ENCODE measurements at regions not wholly inside any gene's neighbourhood (a gene's known extent, or its start where the extent isn't known, plus 50 kb on each side); places are given as distances from the start of the nearest gene placed in this dataset.

DNA sequence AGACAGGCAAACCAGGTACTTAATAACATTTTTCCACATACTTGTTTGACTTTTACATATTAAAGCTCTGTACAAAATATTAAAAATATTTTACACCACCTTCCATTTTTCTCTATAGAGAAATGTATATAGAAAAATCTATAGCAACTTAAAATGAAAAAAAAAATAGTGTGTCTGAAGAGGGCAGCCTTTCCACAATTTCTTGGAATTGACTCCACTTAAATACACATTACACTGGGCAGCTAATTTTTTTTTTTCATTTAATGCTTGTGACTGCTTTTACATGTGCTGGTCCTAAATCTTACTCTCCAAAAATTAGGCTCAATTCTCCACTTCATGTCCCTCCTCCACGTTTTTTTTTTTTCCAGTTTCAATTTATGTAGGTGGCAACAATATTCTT, 427.0 kb upstream of the RBMS3 start:
- DNase-seq: no peak
- ChIA-PET POLR2A (no interaction called here), CTCF (interaction anchor here (1.0 kb wide), 1 partner anchor 35 kb away, joined by 3 read pairs; no protein-coding TSS in a partner anchor)
- H3K9me3 Mint-ChIP-seq: no peaks in the 10 kb centered on the region
- no peaks in the 10 kb centered on the region for H3K36me3 Mint-ChIP-seq (ENCODE audit: low read depth)
- no peaks in the 10 kb centered on the region for H3K27me3 Mint-ChIP-seq
- no peak overlapping the region for H3K27ac Mint-ChIP-seq
- no peaks in the 10 kb centered on the region for H3K4me1 Mint-ChIP-seq
- H3K4me3 Mint-ChIP-seq: no peak overlapping the region

DNA sequence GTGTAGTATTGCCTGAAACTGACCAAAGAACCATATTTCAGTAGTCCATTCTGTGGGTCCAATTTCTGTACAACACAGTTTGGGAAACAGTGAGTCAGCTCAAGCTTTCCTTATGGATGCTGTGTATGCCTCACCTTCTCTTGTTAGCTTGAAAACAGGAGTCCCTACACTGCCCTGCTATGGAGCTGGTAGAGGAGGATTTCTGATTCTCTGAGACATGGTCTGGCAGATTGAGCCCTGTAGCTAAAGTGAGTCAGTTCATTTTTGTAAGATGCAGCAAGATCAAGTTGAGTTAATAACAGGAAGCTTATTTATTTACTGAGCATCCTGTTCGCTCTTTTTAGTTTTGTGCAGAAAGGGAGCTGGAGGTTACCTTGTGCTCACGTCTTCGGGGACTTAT, 424.1 kb upstream of the RBMS3 start:
- DNase-seq: no peak
- no peaks in the 10 kb centered on the region for H3K4me1 Mint-ChIP-seq
- no peak overlapping the region for H3K4me3 Mint-ChIP-seq
- H3K9me3 Mint-ChIP-seq: no peaks in the 10 kb centered on the region
- CTCF ChIA-PET: no interaction called here
- no peak overlapping the region for H3K27ac Mint-ChIP-seq
- no peaks in the 10 kb centered on the region for H3K36me3 Mint-ChIP-seq (ENCODE audit: low read depth)
- no peaks in the 10 kb centered on the region for H3K27me3 Mint-ChIP-seq
- POLR2A ChIA-PET: no interaction called here

DNA sequence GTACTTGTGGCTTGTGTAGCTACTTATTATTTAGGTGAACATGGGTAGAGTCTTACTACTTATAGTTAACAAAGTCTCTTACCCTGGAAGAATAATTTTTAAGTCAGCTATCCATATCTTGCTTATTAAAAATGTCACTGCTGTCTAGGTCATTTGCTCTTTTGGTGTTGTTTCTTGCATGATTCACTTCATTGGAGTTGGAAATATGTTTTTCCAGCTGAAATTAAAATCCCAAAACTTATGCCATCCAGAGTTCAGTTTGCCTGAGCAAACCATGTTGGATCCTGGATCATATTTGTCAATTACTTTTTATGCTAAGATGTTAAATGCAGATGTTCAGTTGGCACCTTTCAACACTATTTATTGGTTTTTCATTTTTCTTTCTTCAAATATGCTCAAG, 421.0 kb upstream of the RBMS3 start:
- H3K27me3 Mint-ChIP-seq: peaks cover 1% of the 10 kb centered on the region
- no peaks in the 10 kb centered on the region for H3K36me3 Mint-ChIP-seq (ENCODE audit: low read depth)
- H3K27ac Mint-ChIP-seq: no peak overlapping the region
- POLR2A ChIA-PET: no interaction called here
- DNase-seq: no peak
- no peaks in the 10 kb centered on the region for H3K9me3 Mint-ChIP-seq
- CTCF ChIA-PET: no interaction called here
- H3K4me1 Mint-ChIP-seq: no peaks in the 10 kb centered on the region
- H3K4me3 Mint-ChIP-seq: no peak overlapping the region

DNA sequence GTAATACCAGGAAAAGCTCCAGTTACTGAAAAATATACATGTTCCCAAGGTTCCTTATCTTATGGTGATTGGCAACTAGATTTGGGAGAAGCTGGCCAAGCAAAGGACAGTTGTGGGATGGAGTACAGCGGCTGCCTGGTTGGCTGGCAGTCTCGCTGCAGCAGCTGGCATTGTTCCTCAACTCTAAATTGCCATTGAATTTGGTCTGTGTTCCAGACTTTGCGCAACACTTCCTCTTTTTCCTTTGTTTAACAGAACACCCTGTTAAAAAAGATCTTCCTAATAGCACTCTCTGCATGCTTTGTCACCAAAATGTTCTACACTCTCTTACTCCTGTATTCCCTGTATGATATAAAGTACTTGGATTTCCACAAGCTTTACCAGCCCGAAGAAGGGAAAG, 420.6 kb upstream of the RBMS3 start:
- no peak for DNase-seq
- no peaks in the 10 kb centered on the region for H3K36me3 Mint-ChIP-seq (ENCODE audit: low read depth)
- H3K4me3 Mint-ChIP-seq: no peak overlapping the region
- H3K4me1 Mint-ChIP-seq: no peaks in the 10 kb centered on the region
- POLR2A ChIA-PET: no interaction called here
- no peaks in the 10 kb centered on the region for H3K9me3 Mint-ChIP-seq
- peaks cover 1% of the 10 kb centered on the region for H3K27me3 Mint-ChIP-seq
- H3K27ac Mint-ChIP-seq: no peak overlapping the region
- CTCF ChIA-PET: no interaction called here

DNA sequence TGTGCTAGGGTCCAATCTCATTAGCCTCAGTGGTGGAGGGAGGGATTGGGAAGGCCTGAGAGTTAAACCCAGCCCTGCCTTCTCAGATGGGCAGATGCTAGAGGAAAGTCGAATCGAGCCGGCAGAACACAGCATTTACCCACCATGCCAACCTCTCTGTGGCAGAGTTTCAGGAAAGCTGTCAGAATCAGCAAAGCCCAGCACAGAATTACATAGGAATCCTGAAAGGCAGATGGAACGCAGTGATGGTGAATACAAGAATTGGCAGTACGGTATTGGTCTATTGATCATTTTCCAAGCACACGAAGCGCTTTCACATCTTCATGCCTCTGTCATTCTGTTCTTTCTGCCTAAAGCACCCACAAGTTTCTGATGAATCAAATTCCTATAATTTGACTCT, 417.7 kb upstream of the RBMS3 start:
- H3K9me3 Mint-ChIP-seq: no peaks in the 10 kb centered on the region
- ChIA-PET CTCF (no interaction called here), POLR2A (no interaction called here)
- peaks cover 3% of the 10 kb centered on the region for H3K27me3 Mint-ChIP-seq
- no peaks in the 10 kb centered on the region for H3K36me3 Mint-ChIP-seq (ENCODE audit: low read depth)
- H3K4me1 Mint-ChIP-seq: no peaks in the 10 kb centered on the region
- no peak for DNase-seq
- H3K4me3 Mint-ChIP-seq: no peak overlapping the region
- H3K27ac Mint-ChIP-seq: no peak overlapping the region

DNA sequence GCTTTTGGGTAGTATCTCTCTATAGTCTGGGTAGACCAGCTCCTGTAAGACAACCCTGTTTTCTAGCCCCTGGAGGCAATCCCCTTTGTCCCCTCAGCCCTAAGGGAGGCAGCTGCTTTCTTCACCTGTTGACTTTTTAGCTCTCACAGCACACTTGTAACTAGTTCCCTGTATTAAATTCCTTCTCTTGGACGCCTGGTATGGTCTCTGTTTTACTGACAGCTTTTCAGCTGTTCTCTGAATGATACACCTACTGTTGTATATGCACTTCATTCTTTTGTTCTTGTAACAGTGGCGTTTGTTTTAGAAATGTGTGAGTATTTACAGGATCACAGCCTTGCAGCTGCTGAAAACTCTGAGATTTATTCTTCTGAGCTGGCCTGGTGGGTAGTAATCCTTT, 413.0 kb upstream of the RBMS3 start:
- ChIA-PET POLR2A (no interaction called here), CTCF (no interaction called here)
- no peaks in the 10 kb centered on the region for H3K4me1 Mint-ChIP-seq
- H3K27me3 Mint-ChIP-seq: peaks cover 2% of the 10 kb centered on the region
- no peak overlapping the region for H3K4me3 Mint-ChIP-seq
- no peaks in the 10 kb centered on the region for H3K9me3 Mint-ChIP-seq
- DNase-seq: no peak
- H3K27ac Mint-ChIP-seq: no peak overlapping the region
- H3K36me3 Mint-ChIP-seq (ENCODE audit: low read depth): no peaks in the 10 kb centered on the region

DNA sequence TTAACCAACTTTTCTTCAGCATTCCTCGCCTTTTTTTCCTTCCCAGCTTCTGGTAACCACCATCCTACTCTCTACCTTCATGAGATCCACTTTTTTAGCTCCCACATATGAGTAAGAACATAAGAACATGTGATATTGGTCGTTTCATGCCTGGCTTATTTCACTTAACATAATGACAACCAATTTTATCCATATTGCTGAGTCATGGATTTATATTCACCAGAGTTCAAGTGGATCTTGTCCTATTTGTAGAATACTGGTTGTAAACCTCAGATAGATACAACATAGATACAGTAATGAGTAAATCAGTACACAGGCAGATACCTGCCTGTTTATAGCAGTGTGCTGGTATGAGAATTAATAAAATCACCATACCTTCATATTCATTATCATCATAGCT, 412.0 kb upstream of the RBMS3 start:
- H3K27me3 Mint-ChIP-seq: peaks cover 2% of the 10 kb centered on the region
- no peak overlapping the region for H3K27ac Mint-ChIP-seq
- POLR2A ChIA-PET: no interaction called here
- no peaks in the 10 kb centered on the region for H3K9me3 Mint-ChIP-seq
- no peaks in the 10 kb centered on the region for H3K36me3 Mint-ChIP-seq (ENCODE audit: low read depth)
- no peaks in the 10 kb centered on the region for H3K4me1 Mint-ChIP-seq
- CTCF ChIA-PET: no interaction called here
- no peak overlapping the region for H3K4me3 Mint-ChIP-seq
- DNase-seq: no peak

DNA sequence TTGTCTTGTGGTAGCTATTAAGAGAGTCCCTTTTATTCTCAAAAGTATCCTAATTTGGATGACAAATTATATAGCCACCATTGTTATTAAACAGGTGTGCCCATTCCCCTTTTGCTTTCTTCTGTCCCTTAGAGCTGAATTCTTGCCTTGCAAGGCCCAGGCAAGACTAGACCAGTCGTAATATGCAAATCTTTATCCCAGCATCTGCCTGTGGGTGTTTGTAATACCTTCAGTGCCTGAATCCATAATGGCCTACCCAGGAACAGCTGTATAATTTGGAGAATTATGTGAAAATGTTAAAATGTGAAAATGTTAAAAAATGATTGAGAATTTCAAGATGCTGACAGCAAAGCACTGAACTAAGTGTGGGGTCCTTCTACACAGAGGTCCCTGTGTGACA, 403.0 kb upstream of the RBMS3 start:
- Mint-ChIP-seq H3K27me3 (no peaks in the 10 kb centered on the region), H3K4me1 (no peaks in the 10 kb centered on the region), H3K36me3 (ENCODE audit: low read depth) (no peaks in the 10 kb centered on the region), H3K27ac (no peak overlapping the region), H3K4me3 (no peak overlapping the region), H3K9me3 (no peaks in the 10 kb centered on the region)
- POLR2A ChIA-PET: no interaction called here
- no peak for DNase-seq
- CTCF ChIA-PET: interaction anchor here (1.3 kb wide), 1 partner anchor 9 kb away, joined by 3 read pairs; no protein-coding TSS in a partner anchor

DNA sequence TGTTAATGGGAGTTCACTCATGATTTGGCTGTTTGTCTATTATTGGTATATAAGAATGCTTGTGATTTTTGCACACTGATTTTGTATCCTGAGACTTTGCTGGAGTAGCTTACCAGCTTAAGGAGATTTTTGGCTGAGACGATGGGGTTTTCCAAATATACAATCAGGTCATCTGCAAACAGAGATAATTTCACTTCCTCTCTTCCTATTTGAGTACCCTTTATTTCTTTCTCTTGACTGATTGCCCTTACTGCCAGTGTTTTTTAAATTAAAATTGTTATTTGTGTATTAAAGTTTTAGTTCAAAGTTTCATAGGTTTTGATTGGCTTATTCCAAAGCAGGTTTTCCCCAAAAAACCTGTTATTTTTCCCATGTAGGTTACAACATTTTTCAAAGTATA, 390.5 kb upstream of the RBMS3 start:
- Mint-ChIP-seq H3K36me3 (ENCODE audit: low read depth) (no peaks in the 10 kb centered on the region), H3K27ac (no peak overlapping the region), H3K4me1 (no peaks in the 10 kb centered on the region), H3K27me3 (no peaks in the 10 kb centered on the region), H3K9me3 (no peaks in the 10 kb centered on the region), H3K4me3 (no peak overlapping the region)
- CTCF ChIA-PET: no interaction called here
- POLR2A ChIA-PET: no interaction called here
- no peak for DNase-seq

DNA sequence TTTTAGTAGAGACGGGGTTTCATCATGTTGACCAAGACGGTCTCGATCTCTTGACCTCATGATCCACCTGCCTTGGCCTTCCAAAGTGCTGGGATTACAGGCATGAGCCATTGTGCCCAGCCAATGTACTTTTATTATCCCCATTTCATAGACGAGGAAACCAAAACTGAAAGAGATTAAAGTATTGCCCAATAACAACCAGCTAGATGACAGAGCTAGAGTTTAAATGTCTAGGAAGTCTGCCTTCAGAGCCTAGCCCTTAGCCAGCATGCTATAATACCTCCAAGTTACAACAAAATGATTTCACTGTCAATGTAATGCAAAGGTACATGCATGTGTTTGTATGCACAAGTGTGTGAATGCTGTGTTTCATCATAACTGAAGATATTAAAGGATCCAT, 389.4 kb upstream of the RBMS3 start:
- CTCF ChIA-PET: interaction anchor here (0.7 kb wide), 1 partner anchor 1864 kb away, joined by 3 read pairs; no protein-coding TSS in a partner anchor
- no peak overlapping the region for H3K4me3 Mint-ChIP-seq
- H3K4me1 Mint-ChIP-seq: no peaks in the 10 kb centered on the region
- POLR2A ChIA-PET: no interaction called here
- H3K36me3 Mint-ChIP-seq (ENCODE audit: low read depth): no peaks in the 10 kb centered on the region
- H3K27ac Mint-ChIP-seq: no peak overlapping the region
- DNase-seq: no peak
- H3K9me3 Mint-ChIP-seq: no peaks in the 10 kb centered on the region
- H3K27me3 Mint-ChIP-seq: no peaks in the 10 kb centered on the region

DNA sequence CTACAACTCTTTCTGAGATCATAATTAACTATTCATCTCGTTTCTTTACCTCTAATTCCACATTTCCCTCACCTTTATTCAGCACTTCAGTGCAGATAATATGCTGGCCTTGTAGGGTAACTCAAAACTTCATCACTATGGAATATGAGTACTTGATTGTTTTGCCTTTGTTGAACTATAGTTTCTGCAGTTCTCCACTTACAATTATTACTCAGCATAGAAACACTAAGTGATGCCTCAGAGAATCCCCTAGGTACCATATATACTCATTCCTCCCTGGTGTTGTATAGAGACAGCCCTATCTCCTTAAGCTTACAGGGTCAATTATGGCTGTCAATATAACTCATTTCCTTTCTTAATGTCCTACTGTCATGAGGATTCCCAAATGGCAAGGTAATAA, 380.6 kb upstream of the RBMS3 start:
- Mint-ChIP-seq H3K27ac (no peak overlapping the region), H3K36me3 (ENCODE audit: low read depth) (no peaks in the 10 kb centered on the region), H3K9me3 (peaks cover 6% of the 10 kb centered on the region), H3K4me1 (no peaks in the 10 kb centered on the region), H3K27me3 (no peaks in the 10 kb centered on the region), H3K4me3 (no peak overlapping the region)
- ChIA-PET POLR2A (no interaction called here), CTCF (interaction anchor here (1.1 kb wide), 1 partner anchor 16 kb away, joined by 3 read pairs; no protein-coding TSS in a partner anchor)
- no peak for DNase-seq

DNA sequence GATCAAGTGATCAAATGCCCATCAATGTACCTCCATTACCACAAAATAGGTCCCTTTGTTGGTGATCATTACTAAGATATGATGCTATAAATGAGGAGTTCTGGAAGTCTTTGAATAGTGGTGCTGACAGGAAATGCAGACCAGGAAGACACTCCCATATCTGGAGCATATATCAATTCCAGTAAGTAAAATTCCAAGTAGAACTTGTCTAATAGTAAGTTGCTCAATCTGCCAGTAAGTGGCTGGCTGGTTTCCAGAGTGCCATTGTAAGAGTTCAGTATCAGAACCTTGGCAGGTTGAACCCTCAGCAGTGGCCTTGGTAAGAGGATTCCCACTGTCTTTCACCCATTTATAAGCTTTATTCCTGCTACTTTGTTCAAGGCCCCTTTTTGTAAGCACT, 379.9 kb upstream of the RBMS3 start:
- Mint-ChIP-seq H3K4me3 (no peak overlapping the region), H3K27me3 (no peaks in the 10 kb centered on the region), H3K27ac (no peak overlapping the region), H3K36me3 (ENCODE audit: low read depth) (no peaks in the 10 kb centered on the region), H3K4me1 (no peaks in the 10 kb centered on the region), H3K9me3 (peaks cover 6% of the 10 kb centered on the region)
- ChIA-PET CTCF (interaction anchor here (0.5 to 1.0 kb wide), 2 partner anchors 18 to 35 kb away, joined by 3 read pairs; no protein-coding TSS in a partner anchor), POLR2A (no interaction called here)
- no peak for DNase-seq

DNA sequence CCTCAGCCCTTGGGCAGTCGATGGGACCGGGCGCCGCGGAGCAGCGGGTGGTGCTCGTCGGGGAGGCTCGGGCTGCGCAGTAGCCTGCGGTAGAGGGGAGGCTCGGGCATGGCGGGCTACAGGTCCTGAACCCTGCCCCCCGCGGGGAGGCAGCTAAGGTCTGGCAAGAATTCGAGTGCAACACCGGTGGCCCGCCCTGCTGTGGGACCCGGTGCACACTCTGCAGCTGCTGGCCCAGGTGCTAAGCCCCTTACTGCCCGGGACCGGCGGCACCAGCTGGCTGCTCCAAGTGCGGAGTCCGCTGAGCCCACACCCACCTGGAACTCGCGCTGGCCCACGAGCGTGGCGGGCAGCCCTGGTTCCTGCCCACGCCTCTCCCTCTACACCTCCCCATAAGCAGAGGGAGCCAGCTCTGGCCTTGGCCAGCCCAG, 377.7 kb upstream of the RBMS3 start:
- H3K36me3 Mint-ChIP-seq (ENCODE audit: low read depth): no peaks in the 10 kb centered on the region
- H3K4me1 Mint-ChIP-seq: no peaks in the 10 kb centered on the region
- ChIA-PET CTCF (no interaction called here), POLR2A (no interaction called here)
- H3K9me3 Mint-ChIP-seq: peaks cover 6% of the 10 kb centered on the region
- H3K4me3 Mint-ChIP-seq: no peak overlapping the region
- no peaks in the 10 kb centered on the region for H3K27me3 Mint-ChIP-seq
- DNase-seq: no peak
- H3K27ac Mint-ChIP-seq: no peak overlapping the region

DNA sequence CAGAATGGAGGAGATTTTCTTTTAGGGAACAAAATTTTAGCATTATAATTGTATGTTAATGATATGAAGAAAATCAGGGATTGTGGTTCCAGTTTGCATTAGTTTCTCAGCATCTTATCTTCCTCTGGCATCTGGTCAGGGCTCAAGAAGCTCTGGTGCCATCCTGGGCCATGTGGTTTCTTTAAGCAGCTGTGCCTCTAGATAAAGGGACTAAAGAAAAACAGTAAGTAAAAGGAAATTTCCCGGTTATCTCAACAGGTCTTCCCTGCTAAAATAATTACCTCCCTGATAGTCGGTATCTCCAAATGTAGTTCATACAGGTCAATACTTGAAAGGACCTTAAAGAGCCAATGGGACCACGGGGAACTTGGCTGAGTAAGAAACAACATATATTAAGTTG, 375.1 kb upstream of the RBMS3 start:
- Mint-ChIP-seq H3K36me3 (ENCODE audit: low read depth) (no peaks in the 10 kb centered on the region), H3K4me3 (no peak overlapping the region), H3K4me1 (no peaks in the 10 kb centered on the region), H3K27ac (no peak overlapping the region), H3K27me3 (no peaks in the 10 kb centered on the region), H3K9me3 (peaks cover 4% of the 10 kb centered on the region)
- POLR2A ChIA-PET: no interaction called here
- no peak for DNase-seq
- CTCF ChIA-PET: no interaction called here
